Endothelial cell of umbilical vein (primary cell): ENCODE measurements at regions not wholly inside any gene's neighbourhood (a gene's known extent, or its start where the extent isn't known, plus 50 kb on each side); places are given as distances from the start of the nearest gene placed in this dataset.

ENCODE experiments used
- BruUV-seq: library from RNA; stranded (reverse); fragments of 400-500 nt; replicated peaks from 2 replicates; lab custom pipeline; 2021; lab: Mats Ljungman, UMichigan
- CTCF ChIA-PET: fragments of 300-600, 350-600 bp; sonication (Branson Sonifier 250); formaldehyde crosslinking; loops from one replicate; lab custom pipeline; 2021; ENCODE audit warnings: antibody characterized with exemption, inconsistent platforms; lab: Charles Lee
- POLR2A ChIA-PET: fragments of 300-600, 350-600 bp; sonication (Branson Sonifier 250); formaldehyde crosslinking; loops from one replicate; lab custom pipeline; 2021; ENCODE audit warnings: antibody characterized with exemption, inconsistent platforms; lab: Charles Lee
- DNase-seq: peaks from one replicate; pipeline ENCODE4 v3.0.0-alpha.2; 2011; ENCODE audit warnings: low read depth, low spot score
- FAIRE-seq: peaks from 2 replicates; lab custom pipeline; 2011; peaks lifted over from hg19 to GRCh38; lab: Jason Lieb, UNC
- H2AFZ ChIP-seq: 2 replicates; pipeline ENCODE4 v1.6.0; 2012; ENCODE audit warnings: low read depth, low read length, control low read depth, inconsistent platforms
- H3K27ac ChIP-seq: 2 replicates; pipeline ENCODE4 v1.5.1; 2011; ENCODE audit warnings: low read depth, mild to moderate bottlenecking, control low read depth, low read length, moderate library complexity; ENCODE audit not compliant: insufficient read depth
- H3K27me3 ChIP-seq, 2 experiments: 2 replicates each; pipeline versions ENCODE4 v1.6.0 to v1.6.1; 2011; ENCODE audit warnings: low read length in 2 of 2, mixed read lengths in 1 of 2; ENCODE audit not compliant: control insufficient read depth in 2 of 2, insufficient read depth in 2 of 2
- H3K36me3 ChIP-seq, 2 experiments: 2 replicates in 1 of 2; 3 replicates in 1 of 2; pipeline ENCODE4 v1.5.1; 2011; ENCODE audit warnings: low read length in 2 of 2, mild to moderate bottlenecking in 1 of 2, moderate library complexity in 1 of 2; ENCODE audit not compliant: control insufficient read depth in 2 of 2, insufficient read depth in 2 of 2; ENCODE audit errors: extremely low read depth in 1 of 2
- H3K4me1 ChIP-seq: 3 replicates; pipeline ENCODE4 v1.5.1; 2011; ENCODE audit warnings: mild to moderate bottlenecking, low read length; ENCODE audit not compliant: control insufficient read depth, insufficient read depth; ENCODE audit errors: extremely low read depth
- H3K4me2 ChIP-seq: 2 replicates; pipeline ENCODE4 v1.6.1; 2011; ENCODE audit warnings: low read length, control low read depth, mixed read lengths; ENCODE audit not compliant: insufficient read depth
- H3K4me3 ChIP-seq, 3 experiments: fragments of 200-600 bp in 1 of 3; sonication (generic), shearing (Covaris generic) in 1 of 3; replicated peaks in 1 of 3; 2 replicates each; pipeline ENCODE4 v1.5.1; 2011 to 2016; ENCODE audit warnings: control low read depth in 3 of 3, low read length in 3 of 3, mild to moderate bottlenecking in 2 of 3, inconsistent platforms in 1 of 3, low read depth in 1 of 3, moderate library complexity in 1 of 3; ENCODE audit not compliant: insufficient read depth in 1 of 3
- H3K79me2 ChIP-seq: 2 replicates; pipeline ENCODE4 v1.6.0; 2012; ENCODE audit warnings: low read length, inconsistent platforms; ENCODE audit not compliant: control insufficient read depth, insufficient read depth
- H3K9ac ChIP-seq: replicated peaks from 2 replicates; pipeline ENCODE3; 2011; ENCODE audit warnings: low read length, control low read depth; ENCODE audit not compliant: insufficient read depth; ENCODE audit errors: extremely low read depth
- H3K9me1 ChIP-seq: replicated peaks from 3 replicates; pipeline ENCODE4 v1.6.0; 2011; ENCODE audit warnings: mild to moderate bottlenecking, low read length; ENCODE audit not compliant: control insufficient read depth, insufficient read depth; ENCODE audit errors: extremely low read depth
- H3K9me3 ChIP-seq: replicated peaks from 2 replicates; pipeline ENCODE4 v1.5.1; 2012; ENCODE audit warnings: low read length, inconsistent platforms; ENCODE audit not compliant: control insufficient read depth, insufficient read depth
- H4K20me1 ChIP-seq: replicated peaks from 2 replicates; pipeline ENCODE3; 2011; ENCODE audit warnings: mild to moderate bottlenecking, low read length; ENCODE audit not compliant: control insufficient read depth, insufficient read depth; ENCODE audit errors: extremely low read depth
- CTCF ChIP-seq, 2 donors: IDR thresholded peaks; 1 replicate in 1 of 2; 2 replicates in 1 of 2; pipeline ENCODE4 v1.5.1; 2011; ENCODE audit warnings: low read length in 2 of 2, mild to moderate bottlenecking in 2 of 2, moderate library complexity in 2 of 2, control low read depth in 1 of 2, inconsistent platforms in 1 of 2, low read depth in 1 of 2; ENCODE audit not compliant: insufficient read depth in 1 of 2; ENCODE audit errors: extremely low read depth in 1 of 2
- EZH2 ChIP-seq: IDR thresholded peaks from 2 replicates; pipeline ENCODE4 v1.6.1; 2012; ENCODE audit warnings: borderline replicate concordance, low read depth, mild to moderate bottlenecking, moderate library complexity, low read length, inconsistent platforms; ENCODE audit not compliant: severe bottlenecking
- FOS ChIP-seq: IDR thresholded peaks from 2 replicates; pipeline ENCODE4 v1.6.1; 2011; ENCODE audit warnings: mild to moderate bottlenecking, low read length, moderate library complexity, borderline replicate concordance; ENCODE audit not compliant: insufficient read depth
- GATA2 ChIP-seq: IDR thresholded peaks from 2 replicates; pipeline ENCODE4 v1.7.0; 2011; ENCODE audit warnings: low read depth, mild to moderate bottlenecking, moderate library complexity, mixed read lengths, low read length; ENCODE audit not compliant: insufficient read length, insufficient read depth
- JUN ChIP-seq: IDR thresholded peaks from 2 replicates; pipeline ENCODE4 v1.6.1; 2011; ENCODE audit warnings: borderline replicate concordance, low read depth; ENCODE audit not compliant: insufficient read length, insufficient read depth
- MYC ChIP-seq: IDR thresholded peaks from one replicate; pipeline ENCODE4 v1.6.1; 2011; ENCODE audit warnings: mild to moderate bottlenecking, low read depth, low read length
- POLR2A ChIP-seq: IDR thresholded peaks from 2 replicates; pipeline ENCODE4 v1.6.1; 2012; ENCODE audit warnings: low read depth, mild to moderate bottlenecking, control low read depth, low read length
- POLR2AphosphoS5 ChIP-seq: IDR thresholded peaks from 2 replicates; pipeline ENCODE4 v1.6.1; 2012; ENCODE audit warnings: low read depth, mild to moderate bottlenecking, control low read depth, low read length, moderate library complexity; ENCODE audit not compliant: insufficient read depth
- dilution Hi-C: fragments of 300-500 bp; cut with MboI; formaldehyde crosslinking; loops from one replicate; pipeline ENCODE4 v1.15.0; 2019; ENCODE audit warnings: low sequenced_read_pairs; ENCODE audit not compliant: extremely low pct_ligation_motif_present
- intact Hi-C: fragments of 100-400 bp; cut with micrococcal nuclease; formaldehyde crosslinking; loops from one replicate; pipeline ENCODE4 v1.10.0; 2022
- TF ChIP-seq, protein P1 (sequence below): IDR thresholded peaks from 2 replicates; pipeline ENCODE4 v1.6.1; 2011; ENCODE audit not compliant: insufficient read depth, insufficient read length

- no TSS peak for BruUV-seq
- Histone ChIP-seq H4K20me1 (no peaks in the 10 kb centered on the region), H3K9me1 (no peaks in the 10 kb centered on the region), H3K4me1 (no peaks in the 10 kb centered on the region), H3K9ac (no peak overlapping the region), H3K36me3 (no peaks in the 10 kb centered on the region), H3K79me2 (no peaks in the 10 kb centered on the region), H3K27ac (no peak overlapping the region), H3K4me2 (no peak overlapping the region), H3K9me3 (no peaks in the 10 kb centered on the region), H3K4me3 (no peak overlapping the region), H3K27me3 (no peaks in the 10 kb centered on the region), H2AFZ (no peak overlapping the region)
- POLR2A ChIA-PET = no interaction called here
- intact Hi-C loops = no loop called here
- DNase-seq (no peak), FAIRE-seq (no peak)
- TF ChIP-seq FOS (no peak), POLR2A (no peak), GATA2 (no peak)
- CTCF ChIA-PET = no interaction called here
- dilution Hi-C loops = no loop called here
Measured at GRCh38 chr17:54807331-54807730, 93.3 kb upstream of the TOM1L1 start.

- Histone ChIP-seq H3K36me3 (no peaks in the 10 kb centered on the region), H3K4me3 (no peak overlapping the region), H4K20me1 (no peaks in the 10 kb centered on the region), H3K4me1 (no peaks in the 10 kb centered on the region), H3K27ac (no peak overlapping the region), H2AFZ (no peak overlapping the region), H3K9me1 (no peaks in the 10 kb centered on the region), H3K4me2 (no peak overlapping the region), H3K79me2 (no peaks in the 10 kb centered on the region), H3K27me3 (no peaks in the 10 kb centered on the region), H3K9ac (no peak overlapping the region), H3K9me3 (peaks cover 2% of the 10 kb centered on the region)
- ChIA-PET POLR2A (no interaction called here), CTCF (no interaction called here)
- DNase-seq (no peak), FAIRE-seq (no peak)
- intact Hi-C loops = no loop called here
- dilution Hi-C loops = no loop called here
- TF ChIP-seq POLR2A (no peak), CTCF (IDR thresholded peaks at IDR 0.05; ENCODE audit: extremely low read depth in 1 of 2, insufficient read depth in 1 of 2, low read depth in 1 of 2, low read length in 2 of 2) (no peak), POLR2AphosphoS5 (no peak), MYC (no peak), GATA2 (no peak), JUN (no peak), EZH2 (no peak), FOS (no peak)
- TF ChIP-seq, protein P1, sequence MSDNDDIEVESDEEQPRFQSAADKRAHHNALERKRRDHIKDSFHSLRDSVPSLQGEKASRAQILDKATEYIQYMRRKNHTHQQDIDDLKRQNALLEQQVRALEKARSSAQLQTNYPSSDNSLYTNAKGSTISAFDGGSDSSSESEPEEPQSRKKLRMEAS = no peak
- no TSS peak for BruUV-seq
Measured at GRCh38 chr17:54813896-54814295, 86.8 kb upstream of the TOM1L1 start.
